Breast epithelium (tissue), 4 donors: ENCODE measurements at regions not wholly inside any gene's neighbourhood (a gene's known extent, or its start where the extent isn't known, plus 50 kb on each side); places are given as distances from the start of the nearest gene placed in this dataset.
A peak's percentile ranks its signal among the peaks of the same experiment; 100 is the strongest.

Experiments used
- DNase-seq, 2 donors: peaks; one replicate each; pipeline ENCODE4 v3.0.0-alpha.2; 2019; ENCODE audit warnings: low spot score in 2 of 2
- H3K27ac ChIP-seq, 2 donors: fragments of 200-600 bp; sonication (generic) in 1 of 2; one replicate each; pipeline ENCODE4 v1.5.1; 2016 to 2019; ENCODE audit warnings: mild to moderate bottlenecking in 1 of 2
- H3K27me3 ChIP-seq, 2 donors: fragments of 200-600 bp; sonication (generic) in 1 of 2; one replicate each; pipeline versions ENCODE4 v1.5.1 to v1.6.0; 2017 to 2019; ENCODE audit warnings: control low read depth in 1 of 2, mild to moderate bottlenecking in 1 of 2
- H3K36me3 ChIP-seq: fragments of 200-600 bp; one replicate; pipeline ENCODE4 v1.5.1; 2019
- H3K4me1 ChIP-seq, 2 donors: fragments of 200-600 bp; sonication (generic); one replicate each; pipeline ENCODE4 v1.5.1; 2016 to 2019; ENCODE audit warnings: control low read depth in 1 of 2
- H3K4me3 ChIP-seq, 3 donors: fragments of 200-600 bp; sonication (generic); 1 replicate in 2 of 3; 2 replicates in 1 of 3; pipeline ENCODE4 v1.5.1; 2016 to 2019; ENCODE audit warnings: mild to moderate bottlenecking in 3 of 3, moderate library complexity in 2 of 3
- H3K9me3 ChIP-seq, 2 donors: fragments of 200-600 bp; sonication (generic) in 1 of 2; one replicate each; pipeline ENCODE4 v1.5.1; 2016 to 2019; ENCODE audit warnings: control low read depth in 1 of 2
- CTCF ChIP-seq, 3 donors: fragments of 450-650 bp; IDR thresholded peaks; one replicate each; pipeline ENCODE4 v1.5.1; 2016 to 2017; ENCODE audit warnings: antibody characterized with exemption in 3 of 3, mild to moderate bottlenecking in 3 of 3, moderate library complexity in 3 of 3
- POLR2A ChIP-seq: fragments of 450-650 bp; IDR thresholded peaks from one replicate; pipeline ENCODE4 v1.6.1; 2016; ENCODE audit warnings: antibody characterized with exemption, mild to moderate bottlenecking, moderate library complexity
- POLR2AphosphoS5 ChIP-seq, 3 donors: sonication (generic); formaldehyde crosslinking; IDR thresholded peaks; one replicate each; pipeline ENCODE4 v1.6.1; 2017; ENCODE audit warnings: antibody characterized with exemption in 3 of 3
- intact Hi-C: fragments of 100-400 bp; cut with DNase I; formaldehyde crosslinking; loops from one replicate; pipeline ENCODE4 v1.15.1; 2023; ENCODE audit warnings: low total_unique reads

GRCh38 chr2:111225856-111226255 is 105.1 kb downstream of the BCL2L11 start:
- Histone ChIP-seq H3K4me3 (no peak overlapping the region), H3K9me3 (no peaks in the 10 kb centered on the region), H3K4me1 (no peaks in the 10 kb centered on the region), H3K27me3 (no peaks in the 10 kb centered on the region), H3K27ac (no peak overlapping the region), H3K36me3 (no peaks in the 10 kb centered on the region)
- intact Hi-C loops = no loop called here
- no peak for DNase-seq
- no peak for TF ChIP-seq POLR2AphosphoS5 (IDR thresholded peaks at IDR 0.05)

- H3K36me3 ChIP-seq = no peaks in the 10 kb centered on the region
- no peaks in the 10 kb centered on the region for H3K9me3 ChIP-seq
- intact Hi-C loops = no loop called here
- H3K27me3 ChIP-seq = no peaks in the 10 kb centered on the region
- no peak overlapping the region for H3K4me3 ChIP-seq
- no peak overlapping the region for H3K27ac ChIP-seq
- no peak for DNase-seq
- TF ChIP-seq POLR2A (no peak), POLR2AphosphoS5 (IDR thresholded peaks at IDR 0.05) (no peak), CTCF (IDR thresholded peaks at IDR 0.05) (no peak)
- no peaks in the 10 kb centered on the region for H3K4me1 ChIP-seq
Observed at GRCh38 chr2:111226876-111227700, 106.4 kb downstream of the BCL2L11 start.

- Histone ChIP-seq H3K9me3 (no peaks in the 10 kb centered on the region), H3K4me3 (no peak overlapping the region), H3K4me1 (no peaks in the 10 kb centered on the region), H3K36me3 (no peaks in the 10 kb centered on the region), H3K27me3 (no peaks in the 10 kb centered on the region), H3K27ac (no peak overlapping the region)
- DNase-seq = peak in 1 of 2 donors; percentile 47
- TF ChIP-seq CTCF (IDR thresholded peaks at IDR 0.05) (no peak), POLR2A (no peak), POLR2AphosphoS5 (IDR thresholded peaks at IDR 0.05) (no peak)
- intact Hi-C loops = no loop called here
Observed at GRCh38 chr2:111227716-111228141, 107.0 kb downstream of the BCL2L11 start.

GRCh38 chr2:111231532-111232252 is 111.0 kb downstream of the BCL2L11 start:
- no peak for DNase-seq
- H3K27me3 ChIP-seq = no peaks in the 10 kb centered on the region
- no peaks in the 10 kb centered on the region for H3K4me1 ChIP-seq
- no peaks in the 10 kb centered on the region for H3K36me3 ChIP-seq
- no peaks in the 10 kb centered on the region for H3K9me3 ChIP-seq
- no peak overlapping the region for H3K27ac ChIP-seq
- no peak overlapping the region for H3K4me3 ChIP-seq
- TF ChIP-seq POLR2AphosphoS5 (IDR thresholded peaks at IDR 0.05) = no peak
- no peak for TF ChIP-seq POLR2A
- TF ChIP-seq CTCF (IDR thresholded peaks at IDR 0.05) = no peak
- intact Hi-C loops = no loop called here

GRCh38 chr2:111235192-111236015 is 114.7 kb downstream of the BCL2L11 start:
- no peak for TF ChIP-seq POLR2AphosphoS5 (IDR thresholded peaks at IDR 0.05)
- no peak for TF ChIP-seq POLR2A
- no peak for TF ChIP-seq CTCF (IDR thresholded peaks at IDR 0.05)
- no peaks in the 10 kb centered on the region for H3K4me1 ChIP-seq
- intact Hi-C loops = no loop called here
- H3K36me3 ChIP-seq = no peaks in the 10 kb centered on the region
- H3K4me3 ChIP-seq = peak overlapping the region in 1 of 3 donors; percentile 19
- DNase-seq = no peak
- no peaks in the 10 kb centered on the region for H3K27me3 ChIP-seq
- H3K9me3 ChIP-seq = no peaks in the 10 kb centered on the region
- peak overlapping the region; percentile 60 to 86 for H3K27ac ChIP-seq
